HFFc6 (cell line): ENCODE measurements at regions not wholly inside any gene's neighbourhood (a gene's known extent, or its start where the extent isn't known, plus 50 kb on each side); places are given as distances from the start of the nearest gene placed in this dataset.

ENCODE experiments used
- DNase-seq: peaks from one replicate; pipeline ENCODE4 v3.0.0-alpha.2; 2018
- H3K27ac Mint-ChIP-seq: 2 replicates; pipeline ENCODE4 v1.8.0; 2020; ENCODE audit warnings: mild to moderate bottlenecking, mixed read lengths
- H3K27me3 Mint-ChIP-seq: 2 replicates; pipeline ENCODE4 v1.8.0; 2021; ENCODE audit warnings: mild to moderate bottlenecking, moderate library complexity, mixed read lengths; ENCODE audit not compliant: insufficient read depth
- H3K36me3 Mint-ChIP-seq: 2 replicates; pipeline ENCODE4 v1.8.0; 2021; ENCODE audit warnings: low read depth, mixed read lengths
- H3K4me1 Mint-ChIP-seq: 2 replicates; pipeline ENCODE4 v1.8.0; 2020; ENCODE audit warnings: low read depth, mixed read lengths
- H3K4me3 Mint-ChIP-seq: 2 replicates; pipeline ENCODE4 v1.8.0; 2020; ENCODE audit warnings: mild to moderate bottlenecking, moderate library complexity, mixed read lengths
- H3K9me3 Mint-ChIP-seq: 2 replicates; pipeline ENCODE4 v1.8.0; 2020; ENCODE audit warnings: mild to moderate bottlenecking, mixed read lengths
- TF ChIP-seq, protein P1 (sequence below): fragments of 200-600 bp; sonication (generic); IDR thresholded peaks from 2 replicates; pipeline ENCODE4 v1.5.0; 2021; ENCODE audit warnings: antibody characterized with exemption, mild to moderate bottlenecking

DNA sequence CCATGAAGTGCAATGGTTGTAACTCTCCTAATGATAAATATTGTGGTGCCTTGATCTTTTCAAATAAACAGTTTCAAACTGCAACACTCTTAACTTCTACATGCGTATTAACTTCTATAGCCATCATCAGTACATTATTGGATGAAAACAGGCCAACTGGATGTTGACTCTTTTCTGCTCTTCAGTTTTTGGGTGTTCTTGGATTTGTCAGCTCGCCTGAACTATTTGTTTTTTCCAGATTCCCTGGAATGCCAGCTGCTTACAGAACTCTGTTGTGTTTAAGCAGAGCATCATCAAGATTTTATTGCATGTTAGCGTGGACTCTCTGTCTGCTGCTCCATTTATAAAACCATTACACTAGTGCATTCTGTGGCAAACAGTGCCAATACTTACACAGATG, 626.1 kb downstream of the HDGFL1 start:
- Mint-ChIP-seq H3K36me3 (no peaks in the 10 kb centered on the region), H3K27me3 (no peaks in the 10 kb centered on the region), H3K4me1 (no peaks in the 10 kb centered on the region), H3K27ac (no peak overlapping the region), H3K9me3 (peaks cover 19% of the 10 kb centered on the region), H3K4me3 (no peak overlapping the region)
- TF ChIP-seq, protein P1, sequence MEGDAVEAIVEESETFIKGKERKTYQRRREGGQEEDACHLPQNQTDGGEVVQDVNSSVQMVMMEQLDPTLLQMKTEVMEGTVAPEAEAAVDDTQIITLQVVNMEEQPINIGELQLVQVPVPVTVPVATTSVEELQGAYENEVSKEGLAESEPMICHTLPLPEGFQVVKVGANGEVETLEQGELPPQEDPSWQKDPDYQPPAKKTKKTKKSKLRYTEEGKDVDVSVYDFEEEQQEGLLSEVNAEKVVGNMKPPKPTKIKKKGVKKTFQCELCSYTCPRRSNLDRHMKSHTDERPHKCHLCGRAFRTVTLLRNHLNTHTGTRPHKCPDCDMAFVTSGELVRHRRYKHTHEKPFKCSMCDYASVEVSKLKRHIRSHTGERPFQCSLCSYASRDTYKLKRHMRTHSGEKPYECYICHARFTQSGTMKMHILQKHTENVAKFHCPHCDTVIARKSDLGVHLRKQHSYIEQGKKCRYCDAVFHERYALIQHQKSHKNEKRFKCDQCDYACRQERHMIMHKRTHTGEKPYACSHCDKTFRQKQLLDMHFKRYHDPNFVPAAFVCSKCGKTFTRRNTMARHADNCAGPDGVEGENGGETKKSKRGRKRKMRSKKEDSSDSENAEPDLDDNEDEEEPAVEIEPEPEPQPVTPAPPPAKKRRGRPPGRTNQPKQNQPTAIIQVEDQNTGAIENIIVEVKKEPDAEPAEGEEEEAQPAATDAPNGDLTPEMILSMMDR = no peak
- no peak for DNase-seq

DNA sequence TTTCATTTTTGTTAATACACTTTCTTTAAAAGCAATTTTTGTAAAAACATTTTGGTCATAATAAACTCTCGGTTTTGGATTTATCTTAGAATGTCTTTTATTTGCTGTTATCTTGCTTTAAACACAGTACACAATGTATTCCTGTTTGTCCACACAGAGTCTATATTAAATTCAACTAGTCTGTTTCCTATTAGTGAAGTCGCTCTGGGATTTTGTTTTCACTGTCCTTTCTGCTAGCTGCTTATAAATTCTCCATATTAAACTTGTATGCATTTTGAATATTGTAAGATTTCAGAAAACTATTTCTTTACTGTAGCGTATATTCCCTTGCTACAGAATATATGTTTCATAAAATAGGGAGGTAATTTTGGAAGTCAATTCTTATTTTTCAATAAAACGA, 630.2 kb downstream of the HDGFL1 start:
- DNase-seq = no peak
- Mint-ChIP-seq H3K27ac (no peak overlapping the region), H3K9me3 (peaks cover 14% of the 10 kb centered on the region), H3K27me3 (no peaks in the 10 kb centered on the region), H3K36me3 (no peaks in the 10 kb centered on the region), H3K4me3 (no peak overlapping the region), H3K4me1 (no peaks in the 10 kb centered on the region)
- TF ChIP-seq, protein P1 = no peak

DNA sequence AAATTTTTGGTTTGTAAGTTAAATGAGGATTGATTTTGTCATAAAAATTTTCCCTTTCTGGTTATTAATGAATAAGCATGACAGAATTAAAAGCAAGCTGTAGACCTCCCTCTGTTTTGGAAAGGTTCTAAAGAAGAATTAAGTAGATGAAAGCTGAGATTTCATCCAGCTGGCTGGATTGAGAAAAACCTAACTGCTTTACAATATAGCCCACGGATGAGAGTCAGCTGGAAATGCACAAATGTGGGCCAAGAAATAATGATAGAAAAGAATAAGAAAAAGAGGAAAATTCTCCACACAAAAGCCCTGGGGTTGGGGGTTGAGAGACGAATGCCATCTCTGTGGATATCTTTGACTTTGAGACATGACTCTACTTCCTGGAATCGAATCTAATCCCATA, 631.6 kb downstream of the HDGFL1 start:
- H3K27me3 Mint-ChIP-seq = no peaks in the 10 kb centered on the region
- no peak overlapping the region for H3K27ac Mint-ChIP-seq
- no peaks in the 10 kb centered on the region for H3K4me1 Mint-ChIP-seq
- TF ChIP-seq, protein P1 = no peak
- H3K36me3 Mint-ChIP-seq = no peaks in the 10 kb centered on the region
- no peak for DNase-seq
- H3K9me3 Mint-ChIP-seq = peaks cover 25% of the 10 kb centered on the region
- H3K4me3 Mint-ChIP-seq = no peak overlapping the region

DNA sequence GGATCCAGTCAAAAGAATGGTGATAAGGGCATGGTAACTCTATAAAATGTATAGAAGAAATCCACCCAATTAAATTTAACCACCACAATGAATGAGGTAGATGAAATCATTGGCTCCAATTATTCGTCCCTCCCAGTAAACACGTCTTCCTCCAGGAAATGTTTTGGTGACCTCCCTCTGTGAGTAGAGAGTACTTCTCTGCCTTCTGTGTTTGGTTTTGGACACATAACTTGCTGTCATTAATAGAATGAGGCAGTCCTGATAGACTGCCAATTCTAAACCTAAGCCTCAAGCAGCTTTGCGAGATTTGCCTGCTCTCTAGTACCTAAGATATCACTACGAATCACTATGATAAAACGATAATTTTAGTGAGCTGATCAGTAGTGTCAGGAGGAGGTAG, 632.8 kb downstream of the HDGFL1 start:
- Mint-ChIP-seq H3K4me1 (no peaks in the 10 kb centered on the region), H3K27ac (no peak overlapping the region), H3K36me3 (no peaks in the 10 kb centered on the region), H3K27me3 (no peaks in the 10 kb centered on the region), H3K9me3 (peaks cover 23% of the 10 kb centered on the region), H3K4me3 (no peak overlapping the region)
- no peak for DNase-seq
- TF ChIP-seq, protein P1 = no peak

DNA sequence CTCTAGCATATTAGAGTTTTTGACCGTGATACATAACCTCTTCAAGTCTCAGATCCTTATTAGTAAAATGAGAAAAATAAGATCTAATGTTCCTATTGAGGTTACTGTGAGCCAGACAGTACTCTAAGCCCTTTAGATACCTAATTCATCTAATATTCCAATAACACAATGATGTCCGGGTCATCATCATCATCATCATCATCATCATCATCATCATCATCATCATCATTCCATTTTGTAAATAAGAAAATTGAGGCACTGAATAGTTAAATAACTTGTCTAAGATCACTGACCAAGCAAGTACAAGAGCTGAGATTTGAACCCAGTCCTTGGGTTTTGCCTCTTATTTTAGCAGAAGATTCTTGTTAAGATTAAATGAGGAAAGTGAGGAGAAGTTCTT, 643.0 kb downstream of the HDGFL1 start:
- Mint-ChIP-seq H3K27ac (no peak overlapping the region), H3K4me3 (no peak overlapping the region), H3K4me1 (no peaks in the 10 kb centered on the region), H3K36me3 (no peaks in the 10 kb centered on the region), H3K27me3 (no peaks in the 10 kb centered on the region), H3K9me3 (peaks cover 44% of the 10 kb centered on the region)
- TF ChIP-seq, protein P1 = no peak
- no peak for DNase-seq

DNA sequence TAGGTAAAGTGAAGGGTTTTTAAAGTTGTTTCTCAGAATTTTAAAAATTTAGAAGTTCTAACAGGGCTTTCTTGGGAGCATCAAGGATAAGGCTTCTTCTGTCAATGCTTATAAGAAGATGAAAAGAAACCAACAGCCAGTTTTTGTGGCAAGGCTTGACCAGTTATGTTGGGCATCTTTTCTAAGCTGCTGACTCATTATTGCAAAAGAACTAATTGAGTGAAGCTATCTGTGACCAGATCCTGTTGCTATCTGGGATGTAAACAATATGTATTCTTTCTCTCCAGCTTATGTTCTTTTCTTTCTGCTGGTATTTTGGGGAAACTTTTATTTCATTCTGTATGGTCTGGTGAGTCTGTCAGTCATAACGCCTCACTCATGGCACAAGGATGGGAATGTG, 643.8 kb downstream of the HDGFL1 start:
- H3K36me3 Mint-ChIP-seq = no peaks in the 10 kb centered on the region
- peaks cover 40% of the 10 kb centered on the region for H3K9me3 Mint-ChIP-seq
- H3K27ac Mint-ChIP-seq = no peak overlapping the region
- TF ChIP-seq, protein P1 = no peak
- DNase-seq = no peak
- H3K4me1 Mint-ChIP-seq = no peaks in the 10 kb centered on the region
- H3K4me3 Mint-ChIP-seq = no peak overlapping the region
- H3K27me3 Mint-ChIP-seq = no peaks in the 10 kb centered on the region
